OCI-LY7 (cell line): ENCODE measurements at regions not wholly inside any gene's neighbourhood (a gene's known extent, or its start where the extent isn't known, plus 50 kb on each side); places are given as distances from the start of the nearest gene placed in this dataset.

ENCODE experiments used
- BruUV-seq: library from RNA; stranded (reverse); fragments of 400-500 nt; replicated peaks from 2 replicates; lab custom pipeline; 2021; lab: Mats Ljungman, UMichigan
- CTCF ChIA-PET: fragments of 300-600 bp; sonication (Branson Sonifier 250); formaldehyde crosslinking; loops from one replicate; lab custom pipeline; 2022; ENCODE audit warnings: antibody characterized with exemption; ENCODE audit not compliant: unreplicated experiment; lab: Charles Lee
- POLR2A ChIA-PET: fragments of 300-600 bp; sonication (Branson Sonifier 250); formaldehyde crosslinking; loops from one replicate; lab custom pipeline; 2022; ENCODE audit warnings: antibody characterized with exemption; lab: Charles Lee
- DNase-seq: peaks from one replicate; pipeline ENCODE4 v3.0.0-alpha.2; 2015; ENCODE audit warnings: low spot score
- H2AFZ ChIP-seq: fragments of 200-600 bp; sonication (generic), shearing (Covaris generic); 2 replicates; pipeline ENCODE4 v1.6.1; 2014; ENCODE audit warnings: mild to moderate bottlenecking, antibody characterized with exemption, low read length, moderate library complexity
- H3K27ac ChIP-seq: fragments of 200-600 bp; sonication (generic); 2 replicates; pipeline ENCODE4 v1.5.1; 2014; ENCODE audit warnings: mixed run types, low read depth, mild to moderate bottlenecking, moderate library complexity, low read length, inconsistent platforms; ENCODE audit not compliant: poor library complexity, severe bottlenecking
- H3K36me3 ChIP-seq: fragments of 200-600 bp; sonication (generic); 2 replicates; pipeline ENCODE4 v1.6.1; 2014; ENCODE audit warnings: mild to moderate bottlenecking, antibody characterized with exemption, low read length, moderate library complexity, mixed read lengths; ENCODE audit not compliant: insufficient read depth
- H3K4me1 ChIP-seq: fragments of 200-600 bp; sonication (generic); 2 replicates; pipeline ENCODE4 v1.5.1; 2014; ENCODE audit warnings: mild to moderate bottlenecking, low read length; ENCODE audit not compliant: insufficient read depth, poor library complexity, severe bottlenecking
- H3K4me2 ChIP-seq: fragments of 200-600 bp; sonication (generic); 2 replicates; pipeline ENCODE4 v1.6.1; 2014; ENCODE audit warnings: mild to moderate bottlenecking, low read length
- H3K4me3 ChIP-seq: fragments of 200-600 bp; sonication (generic); 2 replicates; pipeline ENCODE4 v1.5.1; 2014; ENCODE audit warnings: mild to moderate bottlenecking, low read depth, low read length; ENCODE audit not compliant: poor library complexity, severe bottlenecking
- H3K79me2 ChIP-seq: fragments of 200-600 bp; sonication (generic); 2 replicates; pipeline ENCODE4 v1.6.1; 2016; ENCODE audit warnings: low read depth, mild to moderate bottlenecking, low read length, moderate library complexity, mixed read lengths; ENCODE audit not compliant: insufficient read depth
- H3K9me2 ChIP-seq: fragments of 200-600 bp; sonication (generic); 2 replicates; pipeline ENCODE4 v1.6.1; 2016; ENCODE audit warnings: mild to moderate bottlenecking, low read length, mixed read lengths; ENCODE audit not compliant: insufficient read depth
- H3K9me3 ChIP-seq: fragments of 200-600 bp; sonication (generic); 2 replicates; pipeline ENCODE4 v1.6.1; 2014; ENCODE audit warnings: mild to moderate bottlenecking, mixed run types, low read length, mixed read lengths
- H4K20me1 ChIP-seq: fragments of 200-600 bp; sonication (generic); 2 replicates; pipeline ENCODE4 v1.6.1; 2014; ENCODE audit warnings: mild to moderate bottlenecking, antibody characterized with exemption, low read length, moderate library complexity, mixed read lengths; ENCODE audit not compliant: insufficient read depth
- EZH2phosphoT487 ChIP-seq: fragments of 200-600 bp; sonication (generic); IDR thresholded peaks from 2 replicates; pipeline ENCODE4 v1.6.1; 2018; ENCODE audit warnings: low read depth, borderline replicate concordance, mild to moderate bottlenecking, mixed run types, antibody characterized with exemption, low read length, moderate library complexity, mixed read lengths
- intact Hi-C: fragments of 100-400 bp; cut with micrococcal nuclease; formaldehyde crosslinking; loops from one replicate; pipeline ENCODE4 v1.10.0; 2022; ENCODE audit not compliant: unreplicated experiment
- TF ChIP-seq, protein P1 (sequence below): fragments of 200-600 bp; sonication (generic); conservative IDR thresholded peaks from 2 replicates; pipeline ENCODE4 v1.5.1; 2014; ENCODE audit warnings: mild to moderate bottlenecking, antibody characterized with exemption, low read length, moderate library complexity, mixed read lengths

DNA sequence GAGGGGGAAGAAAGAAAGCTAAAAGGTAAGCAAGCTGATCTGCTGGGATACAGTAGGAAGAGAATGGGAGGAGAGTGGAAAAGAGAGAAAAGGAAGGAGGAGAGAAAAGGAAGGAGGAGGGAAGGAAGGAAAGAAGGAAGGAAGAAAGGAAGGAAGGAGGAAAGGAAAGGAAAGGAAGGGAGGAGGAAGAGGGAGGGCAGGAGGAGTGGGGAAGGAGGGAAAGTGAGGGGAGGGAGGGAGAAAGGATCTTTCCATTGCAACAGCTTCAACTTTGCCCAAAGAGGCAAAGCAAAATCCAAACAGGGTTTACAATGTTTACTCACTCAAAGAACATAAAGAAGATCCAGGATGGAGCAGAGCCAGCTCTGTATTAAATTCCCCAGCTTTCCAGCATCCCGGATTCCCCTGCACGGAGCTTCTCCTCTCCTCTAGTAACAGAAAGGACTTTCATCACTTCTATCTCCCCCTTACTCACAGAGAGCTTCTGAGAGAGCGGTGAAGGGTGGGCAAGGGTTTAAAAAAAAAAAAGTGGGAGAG lies 494.2 kb upstream of the PROK2 start:
- Histone ChIP-seq H3K79me2 (no peaks in the 10 kb centered on the region), H3K4me3 (no peak overlapping the region), H3K9me2 (no peaks in the 10 kb centered on the region), H3K27ac (no peak overlapping the region), H3K4me2 (no peak overlapping the region), H3K36me3 (no peaks in the 10 kb centered on the region), H3K9me3 (peaks cover 6% of the 10 kb centered on the region; the same call in 1 of the 2 replicates), H3K4me1 (peaks cover 9% of the 10 kb centered on the region), H4K20me1 (no peaks in the 10 kb centered on the region), H2AFZ (no peak overlapping the region)
- POLR2A ChIA-PET, result interaction anchor here (0.6 to 2.2 kb wide), 3 partner anchors 10 to 401 kb away, joined by 3 to 8 read pairs (median 3); no protein-coding TSS in a partner anchor
- BruUV-seq, result no TSS peak
- CTCF ChIA-PET, result no interaction called here
- intact Hi-C loops, result no loop called here
- no peak for TF ChIP-seq EZH2phosphoT487
- TF ChIP-seq, protein P1, sequence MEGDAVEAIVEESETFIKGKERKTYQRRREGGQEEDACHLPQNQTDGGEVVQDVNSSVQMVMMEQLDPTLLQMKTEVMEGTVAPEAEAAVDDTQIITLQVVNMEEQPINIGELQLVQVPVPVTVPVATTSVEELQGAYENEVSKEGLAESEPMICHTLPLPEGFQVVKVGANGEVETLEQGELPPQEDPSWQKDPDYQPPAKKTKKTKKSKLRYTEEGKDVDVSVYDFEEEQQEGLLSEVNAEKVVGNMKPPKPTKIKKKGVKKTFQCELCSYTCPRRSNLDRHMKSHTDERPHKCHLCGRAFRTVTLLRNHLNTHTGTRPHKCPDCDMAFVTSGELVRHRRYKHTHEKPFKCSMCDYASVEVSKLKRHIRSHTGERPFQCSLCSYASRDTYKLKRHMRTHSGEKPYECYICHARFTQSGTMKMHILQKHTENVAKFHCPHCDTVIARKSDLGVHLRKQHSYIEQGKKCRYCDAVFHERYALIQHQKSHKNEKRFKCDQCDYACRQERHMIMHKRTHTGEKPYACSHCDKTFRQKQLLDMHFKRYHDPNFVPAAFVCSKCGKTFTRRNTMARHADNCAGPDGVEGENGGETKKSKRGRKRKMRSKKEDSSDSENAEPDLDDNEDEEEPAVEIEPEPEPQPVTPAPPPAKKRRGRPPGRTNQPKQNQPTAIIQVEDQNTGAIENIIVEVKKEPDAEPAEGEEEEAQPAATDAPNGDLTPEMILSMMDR, result no peak
- DNase-seq, result no peak

DNA sequence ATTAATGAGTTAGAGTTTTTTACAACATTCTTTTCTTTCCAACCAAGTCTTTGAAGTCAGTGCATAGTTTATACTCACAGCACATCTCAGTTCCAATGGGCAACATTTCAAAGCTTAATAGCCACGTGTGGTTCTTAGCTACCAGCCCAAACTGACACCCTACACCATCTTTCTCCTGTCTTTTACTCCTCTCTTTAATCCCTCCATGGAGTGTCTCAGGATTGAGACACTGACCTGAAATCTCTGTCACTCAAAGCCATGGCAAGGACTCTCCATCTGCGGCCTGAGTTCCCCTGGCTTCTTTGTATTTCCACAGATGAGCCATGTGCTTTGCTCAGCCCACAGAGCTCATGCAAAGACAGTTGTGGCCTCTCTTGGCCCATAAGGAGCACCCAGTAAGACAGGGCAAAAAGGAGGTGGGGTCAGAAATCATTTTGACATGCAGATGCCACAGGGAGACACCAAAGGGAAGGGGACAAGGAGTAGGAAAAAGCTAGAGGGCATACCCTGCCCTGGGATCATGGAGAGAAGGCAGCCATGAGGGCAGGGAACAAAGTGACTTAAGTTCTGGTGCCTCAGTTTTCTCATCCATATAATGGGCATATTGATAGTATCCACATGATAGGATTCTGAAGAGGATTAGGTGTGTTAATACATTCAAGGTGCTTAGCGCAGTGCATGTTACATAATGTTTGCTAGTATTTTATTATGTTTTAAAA lies 493.6 kb upstream of the PROK2 start:
- no TSS peak for BruUV-seq

More for the DNA sequence above, 493.6 kb upstream of the PROK2 start:
- Histone ChIP-seq H3K4me3 (no peak overlapping the region), H3K36me3 (no peaks in the 10 kb centered on the region), H2AFZ (no peak overlapping the region), H3K4me1 (peaks cover 10% of the 10 kb centered on the region), H3K27ac (no peak overlapping the region), H3K79me2 (no peaks in the 10 kb centered on the region), H3K4me2 (no peak overlapping the region), H4K20me1 (no peaks in the 10 kb centered on the region), H3K9me2 (no peaks in the 10 kb centered on the region), H3K9me3 (peaks cover 6% of the 10 kb centered on the region; the same call in 1 of the 2 replicates)
- DNase-seq, result no peak
- TF ChIP-seq, protein P1, result no peak
- no peak for TF ChIP-seq EZH2phosphoT487
- ChIA-PET POLR2A (interaction anchor here (0.5 to 2.2 kb wide), 4 partner anchors 10 to 514 kb away, joined by 3 to 8 read pairs (median 4); no protein-coding TSS in a partner anchor), CTCF (no interaction called here)
- intact Hi-C loops, result no loop called here
